ENCODE measurements at regions not wholly inside any gene's neighbourhood (a gene's known extent, or its start where the extent isn't known, plus 50 kb on each side); places are given as distances from the start of the nearest gene placed in this dataset.

DNA sequence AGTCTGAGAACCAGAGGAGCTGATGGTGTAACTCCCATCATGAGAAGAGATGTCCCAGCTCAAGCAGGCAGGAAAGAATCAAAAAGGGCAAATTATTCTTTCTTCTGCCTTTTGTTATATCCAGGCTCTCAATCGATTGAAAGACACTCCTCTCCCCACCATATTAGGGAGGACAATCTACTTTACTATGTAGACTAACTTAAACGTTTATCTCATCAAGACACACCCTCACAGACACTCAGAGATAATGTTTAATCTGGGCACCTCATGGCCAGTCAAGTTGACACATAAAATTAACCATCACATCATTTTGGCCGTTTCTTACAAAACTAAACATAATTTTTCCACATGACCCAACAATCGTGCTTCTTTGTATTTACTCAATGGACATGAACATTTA lies 534.3 kb upstream of the RORB start:
- no peaks in the 10 kb centered on the region for H3K36me3 ChIP-seq (ENCODE audit: control insufficient read depth, insufficient read depth, low read length)
- no peak for DNase-seq
- TF ChIP-seq CEBPB (IDR thresholded peaks at IDR 0.05; ENCODE audit: low read depth, low read length) (no peak), RFX5 (IDR thresholded peaks at IDR 0.05; ENCODE audit: low read depth, low read length) (no peak), USF2 (IDR thresholded peaks at IDR 0.05; ENCODE audit: low read depth, low read length) (no peak), MAZ (IDR thresholded peaks at IDR 0.05; ENCODE audit: borderline replicate concordance, low read depth, low read length) (no peak), RAD21 (IDR thresholded peaks at IDR 0.05; ENCODE audit: low read length) (no peak), MAFK (IDR thresholded peaks at IDR 0.05; ENCODE audit: low read depth, low read length) (no peak), CHD1 (IDR thresholded peaks at IDR 0.05; ENCODE audit: low read depth, low read length) (no peak), NFE2L2 (IDR thresholded peaks at IDR 0.05; ENCODE audit: low read depth, low read length) (no peak), POLR2A (IDR thresholded peaks at IDR 0.05; ENCODE audit: low read depth, low read length) (no peak), RCOR1 (IDR thresholded peaks at IDR 0.05; ENCODE audit: insufficient replicate concordance, low read length) (no peak), SMC3 (IDR thresholded peaks at IDR 0.05; ENCODE audit: low read depth, low read length) (no peak), MXI1 (IDR thresholded peaks at IDR 0.05; ENCODE audit: borderline replicate concordance, low read depth, low read length) (no peak), FOS (IDR thresholded peaks at IDR 0.05; ENCODE audit: low read depth, low read length) (no peak), BHLHE40 (IDR thresholded peaks at IDR 0.05; ENCODE audit: low read depth, low read length) (no peak)
- TF ChIP-seq, protein P1, sequence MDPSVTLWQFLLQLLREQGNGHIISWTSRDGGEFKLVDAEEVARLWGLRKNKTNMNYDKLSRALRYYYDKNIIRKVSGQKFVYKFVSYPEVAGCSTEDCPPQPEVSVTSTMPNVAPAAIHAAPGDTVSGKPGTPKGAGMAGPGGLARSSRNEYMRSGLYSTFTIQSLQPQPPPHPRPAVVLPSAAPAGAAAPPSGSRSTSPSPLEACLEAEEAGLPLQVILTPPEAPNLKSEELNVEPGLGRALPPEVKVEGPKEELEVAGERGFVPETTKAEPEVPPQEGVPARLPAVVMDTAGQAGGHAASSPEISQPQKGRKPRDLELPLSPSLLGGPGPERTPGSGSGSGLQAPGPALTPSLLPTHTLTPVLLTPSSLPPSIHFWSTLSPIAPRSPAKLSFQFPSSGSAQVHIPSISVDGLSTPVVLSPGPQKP (IDR thresholded peaks at IDR 0.05; ENCODE audit: borderline replicate concordance, low read depth, low read length): no peak
- TF ChIP-seq, protein P2, sequence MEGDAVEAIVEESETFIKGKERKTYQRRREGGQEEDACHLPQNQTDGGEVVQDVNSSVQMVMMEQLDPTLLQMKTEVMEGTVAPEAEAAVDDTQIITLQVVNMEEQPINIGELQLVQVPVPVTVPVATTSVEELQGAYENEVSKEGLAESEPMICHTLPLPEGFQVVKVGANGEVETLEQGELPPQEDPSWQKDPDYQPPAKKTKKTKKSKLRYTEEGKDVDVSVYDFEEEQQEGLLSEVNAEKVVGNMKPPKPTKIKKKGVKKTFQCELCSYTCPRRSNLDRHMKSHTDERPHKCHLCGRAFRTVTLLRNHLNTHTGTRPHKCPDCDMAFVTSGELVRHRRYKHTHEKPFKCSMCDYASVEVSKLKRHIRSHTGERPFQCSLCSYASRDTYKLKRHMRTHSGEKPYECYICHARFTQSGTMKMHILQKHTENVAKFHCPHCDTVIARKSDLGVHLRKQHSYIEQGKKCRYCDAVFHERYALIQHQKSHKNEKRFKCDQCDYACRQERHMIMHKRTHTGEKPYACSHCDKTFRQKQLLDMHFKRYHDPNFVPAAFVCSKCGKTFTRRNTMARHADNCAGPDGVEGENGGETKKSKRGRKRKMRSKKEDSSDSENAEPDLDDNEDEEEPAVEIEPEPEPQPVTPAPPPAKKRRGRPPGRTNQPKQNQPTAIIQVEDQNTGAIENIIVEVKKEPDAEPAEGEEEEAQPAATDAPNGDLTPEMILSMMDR (conservative IDR thresholded peaks at IDR 0.05; ENCODE audit: low read depth, low read length): no peak
- in situ Hi-C loops (cut with MboI; ENCODE audit: low sequenced_read_pairs) (no loop called here), intact Hi-C loops (cut with micrococcal nuclease) (no loop called here), dilution Hi-C loops (cut with HindIII; ENCODE audit: low sequenced_read_pairs, unreplicated experiment) (no loop called here)
- no peak overlapping the region for H2AFZ ChIP-seq (replicated peaks; ENCODE audit: low read length, poor library complexity)
- no peak overlapping the region for H2AK5ac ChIP-seq (ENCODE audit: low read depth, low read length)
- no peak overlapping the region for H3K27ac ChIP-seq (ENCODE audit: insufficient read depth, low read length)
- H3K4me3 ChIP-seq (ENCODE audit: insufficient read depth, low read depth, low read length): no peak overlapping the region
- no peaks in the 10 kb centered on the region for H4K20me1 ChIP-seq (ENCODE audit: insufficient read depth, low read length)
- peaks cover 5% of the 10 kb centered on the region; the same call in 1 of the 2 replicates for H3K9me3 ChIP-seq (ENCODE audit: control insufficient read depth, insufficient read depth, low read length)
- H2BK120ac ChIP-seq (ENCODE audit: low read depth, low read length): no peak overlapping the region
- H3K9me1 ChIP-seq (ENCODE audit: insufficient read depth, low read length): no peaks in the 10 kb centered on the region
- no peak overlapping the region for H3K18ac ChIP-seq (ENCODE audit: low read depth, low read length)
- no peak overlapping the region for H2AK9ac ChIP-seq (replicated peaks; ENCODE audit: low read depth, low read length, poor library complexity)
- no peaks in the 10 kb centered on the region for H3K27me3 ChIP-seq (ENCODE audit: control insufficient read depth, insufficient read depth, low read length)
- H2BK20ac ChIP-seq (ENCODE audit: low read depth, low read length): no peak overlapping the region
- no peak overlapping the region for H4K5ac ChIP-seq (ENCODE audit: low read depth, low read length)
- no TSS peak for BruUV-seq (replicated peaks)
- H3K79me1 ChIP-seq (ENCODE audit: low read depth in 1 of 2, low read length in 2 of 2): no peaks in the 10 kb centered on the region
- H2BK15ac ChIP-seq (ENCODE audit: low read depth, low read length): no peak overlapping the region
- ChIA-PET POLR2A (ENCODE audit: unreplicated experiment) (no interaction called here), CTCF (no interaction called here)
- no peak overlapping the region for H3K9ac ChIP-seq (ENCODE audit: low read depth, low read length)
- H3K23ac ChIP-seq (ENCODE audit: low read depth, low read length): no peak overlapping the region
- no peak overlapping the region for H4K8ac ChIP-seq (ENCODE audit: low read depth in 2 of 2, low read length in 2 of 2)
- H3K4ac ChIP-seq (ENCODE audit: low read depth, low read length): no peak overlapping the region
- no peak overlapping the region for H3K56ac ChIP-seq (ENCODE audit: extremely low read depth, insufficient read depth, low read length)
- no peak overlapping the region for H2BK5ac ChIP-seq (ENCODE audit: low read depth, low read length, poor library complexity, severe bottlenecking)
- no peak for ATAC-seq (ENCODE audit: low read depth)
- H3K14ac ChIP-seq (replicated peaks; ENCODE audit: low read depth, low read length): no peak overlapping the region
- H3K4me1 ChIP-seq (ENCODE audit: control insufficient read depth, insufficient read depth, low read length): no peaks in the 10 kb centered on the region
- no peak overlapping the region for H4K91ac ChIP-seq (ENCODE audit: insufficient read depth, low read depth, low read length)
- no CpG with 5 or more reads among the region's 4 CpGs for WGBS, 2 experiments (ENCODE audit: extremely low coverage in 2 of 2, insufficient read length in 1 of 2)
- no peak overlapping the region for H3K4me2 ChIP-seq (ENCODE audit: low read depth, low read length)

Data from IMR-90 (cell line).